Trophoblast cell (in vitro differentiated cells and primary cell): ENCODE measurements at regions not wholly inside any gene's neighbourhood (a gene's known extent, or its start where the extent isn't known, plus 50 kb on each side); places are given as distances from the start of the nearest gene placed in this dataset.

Source experiments
- DNase-seq, 2 donors: peaks; one replicate each; pipeline ENCODE4 v3.0.0-alpha.2; 2016
- H2AFZ ChIP-seq: 2 replicates; pipeline ENCODE4 v1.6.1; 2013; ENCODE audit warnings: low read length, moderate library complexity, mild to moderate bottlenecking; ENCODE audit not compliant: insufficient read depth, poor library complexity
- H2AK5ac ChIP-seq: 2 replicates; pipeline ENCODE4 v1.6.1; 2013; ENCODE audit warnings: mild to moderate bottlenecking, low read length
- H2BK120ac ChIP-seq: 2 replicates; pipeline ENCODE4 v1.6.1; 2013; ENCODE audit warnings: low read length, mild to moderate bottlenecking, moderate library complexity; ENCODE audit not compliant: insufficient read depth, poor library complexity
- H2BK12ac ChIP-seq: 2 replicates; pipeline ENCODE4 v1.6.1; 2013; ENCODE audit warnings: mild to moderate bottlenecking, low read length, moderate library complexity
- H2BK5ac ChIP-seq: 2 replicates; pipeline ENCODE4 v1.6.1; 2013; ENCODE audit warnings: low read length, low read depth, moderate library complexity, mild to moderate bottlenecking; ENCODE audit not compliant: poor library complexity
- H3K14ac ChIP-seq: 2 replicates; pipeline ENCODE4 v1.6.1; 2013; ENCODE audit warnings: mild to moderate bottlenecking, low read length
- H3K18ac ChIP-seq: 2 replicates; pipeline ENCODE4 v1.6.1; 2013; ENCODE audit warnings: mild to moderate bottlenecking, low read length
- H3K23ac ChIP-seq: 2 replicates; pipeline ENCODE4 v1.6.1; 2013; ENCODE audit warnings: low read length
- H3K27ac ChIP-seq: 2 replicates; pipeline ENCODE4 v1.5.1; 2013; ENCODE audit warnings: low read depth, mild to moderate bottlenecking, inconsistent platforms, low read length, moderate library complexity
- H3K27me3 ChIP-seq: 2 replicates; pipeline ENCODE4 v1.6.1; 2013; ENCODE audit warnings: inconsistent platforms, mild to moderate bottlenecking, low read length, moderate library complexity; ENCODE audit not compliant: insufficient read depth
- H3K36me3 ChIP-seq, 2 experiments: 1 replicate in 1 of 2; 2 replicates in 1 of 2; pipeline ENCODE4 v1.6.1; 2013; ENCODE audit warnings: low read length in 2 of 2, mild to moderate bottlenecking in 2 of 2, moderate library complexity in 1 of 2; ENCODE audit not compliant: insufficient read depth in 2 of 2, control insufficient read depth in 1 of 2
- H3K4ac ChIP-seq: 2 replicates; pipeline ENCODE4 v1.6.1; 2013; ENCODE audit warnings: low read depth, mild to moderate bottlenecking, low read length, moderate library complexity
- H3K4me1 ChIP-seq, 2 experiments: 1 replicate in 1 of 2; 2 replicates in 1 of 2; pipeline ENCODE4 v1.6.1; 2013; ENCODE audit warnings: low read length in 2 of 2, mild to moderate bottlenecking in 2 of 2, moderate library complexity in 1 of 2; ENCODE audit not compliant: insufficient read depth in 2 of 2, control insufficient read depth in 1 of 2
- H3K4me2 ChIP-seq: 2 replicates; pipeline ENCODE4 v1.6.1; 2013; ENCODE audit warnings: inconsistent platforms, mild to moderate bottlenecking, low read length, moderate library complexity
- H3K4me3 ChIP-seq: 2 replicates; pipeline ENCODE4 v1.5.1; 2013; ENCODE audit warnings: mild to moderate bottlenecking, low read depth, low read length, inconsistent platforms
- H3K79me1 ChIP-seq: one replicate; pipeline ENCODE4 v1.6.1; 2013; ENCODE audit warnings: low read length
- H3K79me2 ChIP-seq: 2 replicates; pipeline ENCODE4 v1.6.1; 2013; ENCODE audit warnings: low read length, mild to moderate bottlenecking; ENCODE audit not compliant: control insufficient read depth, insufficient read depth, poor library complexity
- H3K9ac ChIP-seq: 2 replicates; pipeline ENCODE4 v1.6.1; 2013; ENCODE audit warnings: mild to moderate bottlenecking, low read length
- H3K9me3 ChIP-seq: 2 replicates; pipeline ENCODE4 v1.6.1; 2013; ENCODE audit warnings: low read depth, mild to moderate bottlenecking, control low read depth, inconsistent platforms, low read length; ENCODE audit not compliant: insufficient read depth
- H4K12ac ChIP-seq: 2 replicates; pipeline ENCODE4 v1.6.1; 2013; ENCODE audit warnings: low read depth, mild to moderate bottlenecking, low read length, moderate library complexity
- H4K8ac ChIP-seq: 2 replicates; pipeline ENCODE4 v1.6.1; 2013; ENCODE audit warnings: low read depth, mild to moderate bottlenecking, low read length, moderate library complexity
- H4K91ac ChIP-seq: one replicate; pipeline ENCODE4 v1.6.1; 2013; ENCODE audit warnings: low read depth, mild to moderate bottlenecking, low read length, moderate library complexity
- WGBS: extraction: QIAGEN DNeasy Blood & Tissue Kit; methylation state at CpG from one replicate; pipeline ENCODE4 v1.1.7; 2013; ENCODE audit warnings: missing lambda C conversion rate; ENCODE audit not compliant: insufficient read length, insufficient coverage; ENCODE audit errors: extremely low coverage; 5-methylcytosine and 5-hydroxymethylcytosine counted together

DNA sequence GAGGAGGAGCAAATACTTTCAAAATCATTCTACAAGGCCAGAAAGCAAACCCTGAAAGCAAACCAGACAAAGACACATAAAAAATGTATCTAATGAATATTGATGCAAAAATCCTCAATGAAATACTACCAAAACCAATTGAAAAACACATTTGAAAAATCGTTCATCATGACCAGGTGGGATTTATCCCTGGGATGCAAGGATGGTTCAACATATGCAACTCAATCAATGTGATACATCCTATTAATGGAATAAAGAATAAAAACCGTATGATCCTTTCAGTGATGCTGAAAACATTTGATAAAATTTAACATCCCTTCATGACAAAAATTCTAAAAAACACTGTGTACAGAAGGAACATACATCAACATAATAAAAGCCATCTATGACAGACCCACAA is 337.6 kb downstream of the NNT start:
- no peak for DNase-seq
- H3K4me2 ChIP-seq, result no peak overlapping the region
- H3K14ac ChIP-seq, result no peak overlapping the region
- no peaks in the 10 kb centered on the region for H3K4me1 ChIP-seq
- H3K23ac ChIP-seq, result no peak overlapping the region
- no peak overlapping the region for H3K4ac ChIP-seq
- H4K91ac ChIP-seq, result no peak overlapping the region
- no peaks in the 10 kb centered on the region for H3K36me3 ChIP-seq
- no peak overlapping the region for H2BK12ac ChIP-seq
- no peaks in the 10 kb centered on the region for H3K79me2 ChIP-seq
- H2AK5ac ChIP-seq, result no peak overlapping the region
- no peaks in the 10 kb centered on the region for H3K79me1 ChIP-seq
- no peak overlapping the region for H3K18ac ChIP-seq
- H4K12ac ChIP-seq, result no peak overlapping the region
- H3K27me3 ChIP-seq, result no peaks in the 10 kb centered on the region
- no peak overlapping the region for H2BK5ac ChIP-seq
- no peak overlapping the region for H3K27ac ChIP-seq
- no peaks in the 10 kb centered on the region for H3K9me3 ChIP-seq
- no CpG with 5 or more reads among the region's 2 CpGs for WGBS
- no peak overlapping the region for H2BK120ac ChIP-seq
- H4K8ac ChIP-seq, result no peak overlapping the region
- no peak overlapping the region for H3K4me3 ChIP-seq
- H2AFZ ChIP-seq, result no peak overlapping the region
- no peak overlapping the region for H3K9ac ChIP-seq

DNA sequence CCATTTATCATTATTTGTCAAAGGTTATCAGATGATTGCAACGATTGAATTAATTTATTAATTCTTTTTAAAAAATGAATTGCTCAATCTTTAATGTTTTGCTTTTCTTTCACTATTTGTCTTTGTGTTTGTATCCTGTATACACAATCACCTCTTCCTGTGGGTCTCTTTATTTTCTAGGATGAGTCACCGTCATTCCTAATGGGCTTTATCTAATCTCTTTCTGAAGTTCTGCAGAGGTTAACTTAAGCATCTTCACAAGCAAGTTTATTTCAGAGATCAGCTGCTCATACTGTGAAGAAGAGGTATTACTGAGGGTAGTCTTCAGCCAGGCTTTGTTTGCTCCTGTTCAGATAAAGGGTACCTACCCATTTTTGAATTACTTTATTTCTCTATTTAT is 323.9 kb downstream of the NNT start:
- peak in 1 of 2 donors; percentile 10 for DNase-seq
- H2AFZ ChIP-seq, result no peak overlapping the region
- no peaks in the 10 kb centered on the region for H3K4me1 ChIP-seq
- H3K36me3 ChIP-seq, result no peaks in the 10 kb centered on the region
- no peak overlapping the region for H2BK5ac ChIP-seq
- no peaks in the 10 kb centered on the region for H3K79me1 ChIP-seq
- H3K4ac ChIP-seq, result no peak overlapping the region
- H3K79me2 ChIP-seq, result no peaks in the 10 kb centered on the region
- H3K27ac ChIP-seq, result no peak overlapping the region
- no peak overlapping the region for H4K91ac ChIP-seq
- H3K4me3 ChIP-seq, result no peak overlapping the region
- no peak overlapping the region for H4K12ac ChIP-seq
- H2BK120ac ChIP-seq, result no peak overlapping the region
- no peak overlapping the region for H3K18ac ChIP-seq
- WGBS, result no CpG with 5 or more reads among the region's 2 CpGs
- no peak overlapping the region for H3K14ac ChIP-seq
- no peak overlapping the region for H3K4me2 ChIP-seq
- no peak overlapping the region for H3K9ac ChIP-seq
- H3K23ac ChIP-seq, result no peak overlapping the region
- H2AK5ac ChIP-seq, result no peak overlapping the region
- H3K9me3 ChIP-seq, result no peaks in the 10 kb centered on the region
- H2BK12ac ChIP-seq, result no peak overlapping the region
- no peaks in the 10 kb centered on the region for H3K27me3 ChIP-seq
- H4K8ac ChIP-seq, result no peak overlapping the region

DNA sequence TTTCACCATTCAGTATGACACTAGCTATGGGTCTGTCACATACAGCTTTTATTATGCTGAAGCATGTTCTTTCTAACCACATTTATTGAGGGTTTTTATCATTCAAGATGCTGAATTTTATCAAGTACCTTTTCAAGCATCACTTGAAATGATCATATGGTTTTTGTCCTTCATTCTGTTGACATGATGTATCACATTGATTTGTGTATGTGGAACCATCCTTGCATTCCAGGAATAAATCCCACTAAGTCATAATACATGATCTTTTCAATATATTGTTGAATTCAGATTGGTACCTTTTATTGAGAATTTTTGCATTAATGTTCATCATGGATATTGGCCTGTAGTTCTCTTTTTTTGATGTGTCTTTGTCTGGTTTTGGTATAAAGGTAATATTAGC is 317.4 kb downstream of the NNT start:
- Histone ChIP-seq H3K23ac (no peak overlapping the region), H3K79me1 (no peaks in the 10 kb centered on the region), H3K9ac (no peak overlapping the region), H3K14ac (no peak overlapping the region), H3K4me3 (no peak overlapping the region), H3K79me2 (no peaks in the 10 kb centered on the region), H4K8ac (no peak overlapping the region), H4K12ac (no peak overlapping the region), H4K91ac (no peak overlapping the region), H2AK5ac (no peak overlapping the region), H3K4me2 (no peak overlapping the region), H3K36me3 (no peaks in the 10 kb centered on the region), H3K27me3 (no peaks in the 10 kb centered on the region), H3K9me3 (peaks cover 4% of the 10 kb centered on the region), H3K4ac (no peak overlapping the region), H3K4me1 (no peaks in the 10 kb centered on the region), H2BK120ac (no peak overlapping the region), H2AFZ (no peak overlapping the region), H3K27ac (no peak overlapping the region), H2BK5ac (no peak overlapping the region), H3K18ac (no peak overlapping the region), H2BK12ac (no peak overlapping the region)
- no peak for DNase-seq

DNA sequence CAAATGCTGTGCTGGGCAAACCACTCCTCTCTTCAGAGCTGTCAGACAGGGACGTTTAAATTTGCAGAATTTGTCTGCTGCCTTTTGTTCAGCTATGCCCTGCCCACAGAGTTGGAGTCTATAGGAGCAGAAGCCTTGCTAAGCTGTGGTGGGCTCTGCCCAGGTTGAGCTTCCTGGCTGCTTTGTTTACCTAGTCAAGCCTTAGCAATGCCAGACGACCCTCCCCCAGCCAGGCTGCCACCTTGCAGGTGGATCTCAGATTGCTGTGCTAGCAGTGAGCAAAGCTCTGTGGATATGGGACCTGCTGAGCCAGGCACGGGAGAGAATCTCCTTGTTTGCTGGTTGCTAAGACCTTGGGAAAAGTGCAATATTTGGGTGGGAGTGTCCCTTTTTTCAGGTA is 314.9 kb downstream of the NNT start:
- no peak for DNase-seq
- no peak overlapping the region for H3K18ac ChIP-seq
- no peak overlapping the region for H4K8ac ChIP-seq
- no peak overlapping the region for H3K23ac ChIP-seq
- H3K9ac ChIP-seq, result no peak overlapping the region
- H3K9me3 ChIP-seq, result peaks cover 4% of the 10 kb centered on the region
- H4K12ac ChIP-seq, result no peak overlapping the region
- WGBS, result no CpG with 5 or more reads among the region's 3 CpGs
- no peak overlapping the region for H2BK5ac ChIP-seq
- no peaks in the 10 kb centered on the region for H3K27me3 ChIP-seq
- no peak overlapping the region for H3K4ac ChIP-seq
- no peak overlapping the region for H2BK12ac ChIP-seq
- H2BK120ac ChIP-seq, result no peak overlapping the region
- H3K79me2 ChIP-seq, result no peaks in the 10 kb centered on the region
- H3K4me3 ChIP-seq, result no peak overlapping the region
- no peak overlapping the region for H4K91ac ChIP-seq
- no peak overlapping the region for H3K14ac ChIP-seq
- H3K4me2 ChIP-seq, result no peak overlapping the region
- no peaks in the 10 kb centered on the region for H3K79me1 ChIP-seq
- H3K36me3 ChIP-seq, result no peaks in the 10 kb centered on the region
- no peak overlapping the region for H2AK5ac ChIP-seq
- H3K4me1 ChIP-seq, result no peaks in the 10 kb centered on the region
- no peak overlapping the region for H2AFZ ChIP-seq
- no peak overlapping the region for H3K27ac ChIP-seq

DNA sequence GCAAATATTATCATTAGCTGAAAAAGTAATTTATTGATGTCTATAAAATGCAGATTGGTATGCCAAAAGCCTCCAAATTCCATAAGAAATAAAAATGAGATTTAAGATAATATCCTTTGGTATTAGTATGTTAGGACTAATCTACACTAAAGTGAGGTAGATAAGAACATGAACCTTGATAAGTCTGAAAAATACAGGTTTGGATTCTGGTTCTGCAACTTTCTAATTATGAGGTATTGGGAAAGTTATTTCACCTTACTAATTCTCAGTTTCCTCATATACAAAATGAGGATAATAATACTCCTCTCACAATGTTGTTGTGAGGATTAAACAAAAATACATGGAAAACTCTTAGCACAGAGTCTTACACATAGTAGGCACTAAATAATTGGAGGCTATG is 300.1 kb downstream of the NNT start:
- Histone ChIP-seq H3K27ac (no peak overlapping the region), H3K9ac (no peak overlapping the region), H3K4ac (no peak overlapping the region), H3K27me3 (no peaks in the 10 kb centered on the region), H2BK12ac (no peak overlapping the region), H3K9me3 (no peaks in the 10 kb centered on the region), H3K36me3 (no peaks in the 10 kb centered on the region), H4K12ac (no peak overlapping the region), H3K4me1 (no peaks in the 10 kb centered on the region), H3K18ac (no peak overlapping the region), H2AK5ac (no peak overlapping the region), H3K4me2 (no peak overlapping the region), H3K4me3 (no peak overlapping the region), H4K8ac (no peak overlapping the region), H2AFZ (no peak overlapping the region), H3K79me2 (no peaks in the 10 kb centered on the region), H2BK5ac (no peak overlapping the region), H3K79me1 (no peaks in the 10 kb centered on the region), H2BK120ac (no peak overlapping the region), H4K91ac (no peak overlapping the region), H3K23ac (no peak overlapping the region), H3K14ac (no peak overlapping the region)
- DNase-seq, result peak in 1 of 2 donors; percentile 83
